Activated CD4-positive, alpha-beta T cell treated with anti-CD3 and anti-CD28 coated beads, Interleukin-2, amount 10 ng/mL, durations not matched to agents 7 days and 5 days (primary cell): ENCODE measurements at regions not wholly inside any gene's neighbourhood (a gene's known extent, or its start where the extent isn't known, plus 50 kb on each side); places are given as distances from the start of the nearest gene placed in this dataset.

Experiments used
- CTCF ChIA-PET: fragments of 350-600 bp; sonication (Branson Sonifier 250); formaldehyde crosslinking; loops from one replicate; lab custom pipeline; 2021; ENCODE audit warnings: antibody characterized with exemption; lab: Charles Lee
- POLR2A ChIA-PET: fragments of 350-600 bp; sonication (Branson Sonifier 250); formaldehyde crosslinking; loops from one replicate; lab custom pipeline; 2021; ENCODE audit warnings: antibody characterized with exemption; lab: Charles Lee
- DNase-seq: peaks from one replicate; pipeline ENCODE4 v3.0.0-alpha.2; 2020
- H3K27ac Mint-ChIP-seq: one replicate; pipeline ENCODE4 v1.8.0; 2021; ENCODE audit warnings: mild to moderate bottlenecking, moderate library complexity, mixed read lengths
- H3K27me3 Mint-ChIP-seq: one replicate; pipeline ENCODE4 v1.8.0; 2021; ENCODE audit warnings: mixed read lengths
- H3K36me3 Mint-ChIP-seq: one replicate; pipeline ENCODE4 v1.8.0; 2021; ENCODE audit warnings: low read depth, mixed read lengths
- H3K4me1 Mint-ChIP-seq: one replicate; pipeline ENCODE4 v1.8.0; 2021; ENCODE audit warnings: mixed read lengths
- H3K4me3 Mint-ChIP-seq: one replicate; pipeline ENCODE4 v1.8.0; 2021; ENCODE audit warnings: mild to moderate bottlenecking, moderate library complexity, mixed read lengths
- H3K9me3 Mint-ChIP-seq: one replicate; pipeline ENCODE4 v1.8.0; 2021; ENCODE audit warnings: mixed read lengths

- no peaks in the 10 kb centered on the region for H3K36me3 Mint-ChIP-seq
- no peak for DNase-seq
- no peak overlapping the region for H3K4me3 Mint-ChIP-seq
- peaks cover 33% of the 10 kb centered on the region for H3K4me1 Mint-ChIP-seq
- POLR2A ChIA-PET: no interaction called here
- no peaks in the 10 kb centered on the region for H3K9me3 Mint-ChIP-seq
- H3K27me3 Mint-ChIP-seq: peaks cover 3% of the 10 kb centered on the region
- H3K27ac Mint-ChIP-seq: no peak overlapping the region
- CTCF ChIA-PET: interaction anchor here (0.5 to 1.0 kb wide), 3 partner anchors 12 to 394 kb away, joined by 3 read pairs; no protein-coding TSS in a partner anchor
Measured at GRCh38 chr1:229029879-229030235, 241.1 kb upstream of the RAB4A start.

GRCh38 chr1:229030630-229031029, 240.3 kb upstream of the RAB4A start:
- no peak overlapping the region for H3K27ac Mint-ChIP-seq
- DNase-seq: no peak
- H3K4me1 Mint-ChIP-seq: peaks cover 41% of the 10 kb centered on the region
- POLR2A ChIA-PET: no interaction called here
- no peaks in the 10 kb centered on the region for H3K36me3 Mint-ChIP-seq
- CTCF ChIA-PET: no interaction called here
- no peaks in the 10 kb centered on the region for H3K9me3 Mint-ChIP-seq
- peaks cover 3% of the 10 kb centered on the region for H3K27me3 Mint-ChIP-seq
- H3K4me3 Mint-ChIP-seq: no peak overlapping the region

DNA sequence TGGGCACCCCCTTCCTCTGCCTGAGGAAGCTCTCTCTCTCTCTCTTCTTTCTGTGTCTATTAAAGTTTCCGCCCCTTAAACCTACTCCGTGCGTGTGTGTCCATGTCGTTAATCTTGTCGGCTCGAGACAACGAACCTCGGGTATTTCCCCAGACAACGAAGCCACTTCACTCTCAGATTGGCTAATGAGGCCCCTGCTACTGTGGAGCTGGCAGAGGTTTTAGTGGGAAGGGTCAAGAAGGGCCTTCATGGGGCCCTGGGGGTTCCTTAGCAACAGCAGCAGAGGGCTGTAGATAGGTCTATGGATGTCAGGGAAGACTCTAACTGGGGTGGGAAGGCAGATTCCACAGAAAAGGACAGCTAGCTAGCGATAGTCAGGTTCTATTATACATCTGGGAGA, 239.8 kb upstream of the RAB4A start:
- no peak overlapping the region for H3K4me3 Mint-ChIP-seq
- H3K36me3 Mint-ChIP-seq: no peaks in the 10 kb centered on the region
- ChIA-PET POLR2A (no interaction called here), CTCF (interaction anchor here (0.6 kb wide), 1 partner anchor 238 kb away, joined by 4 read pairs; no protein-coding TSS in a partner anchor)
- no peak for DNase-seq
- peaks cover 3% of the 10 kb centered on the region for H3K27me3 Mint-ChIP-seq
- peaks cover 45% of the 10 kb centered on the region for H3K4me1 Mint-ChIP-seq
- H3K9me3 Mint-ChIP-seq: no peaks in the 10 kb centered on the region
- H3K27ac Mint-ChIP-seq: no peak overlapping the region

- no peaks in the 10 kb centered on the region for H3K9me3 Mint-ChIP-seq
- ChIA-PET CTCF (interaction anchor here (0.6 to 1.4 kb wide), 2 partner anchors 12 to 239 kb away, joined by 3 to 4 read pairs; no protein-coding TSS in a partner anchor), POLR2A (no interaction called here)
- H3K4me3 Mint-ChIP-seq: no peak overlapping the region
- peaks cover 3% of the 10 kb centered on the region for H3K27me3 Mint-ChIP-seq
- DNase-seq: no peak
- H3K27ac Mint-ChIP-seq: no peak overlapping the region
- H3K4me1 Mint-ChIP-seq: peaks cover 52% of the 10 kb centered on the region
- H3K36me3 Mint-ChIP-seq: no peaks in the 10 kb centered on the region
Measured at GRCh38 chr1:229031481-229032341, 239.2 kb upstream of the RAB4A start.

- Mint-ChIP-seq H3K4me1 (peaks cover 49% of the 10 kb centered on the region), H3K4me3 (no peak overlapping the region), H3K9me3 (no peaks in the 10 kb centered on the region), H3K36me3 (peaks cover 3% of the 10 kb centered on the region), H3K27ac (no peak overlapping the region), H3K27me3 (peaks cover 5% of the 10 kb centered on the region)
- ChIA-PET CTCF (interaction anchor here (1.4 kb wide), 1 partner anchor 11 kb away, joined by 3 read pairs; no protein-coding TSS in a partner anchor), POLR2A (no interaction called here)
- no peak for DNase-seq
Measured at GRCh38 chr1:229032375-229032774, 238.5 kb upstream of the RAB4A start.

DNA sequence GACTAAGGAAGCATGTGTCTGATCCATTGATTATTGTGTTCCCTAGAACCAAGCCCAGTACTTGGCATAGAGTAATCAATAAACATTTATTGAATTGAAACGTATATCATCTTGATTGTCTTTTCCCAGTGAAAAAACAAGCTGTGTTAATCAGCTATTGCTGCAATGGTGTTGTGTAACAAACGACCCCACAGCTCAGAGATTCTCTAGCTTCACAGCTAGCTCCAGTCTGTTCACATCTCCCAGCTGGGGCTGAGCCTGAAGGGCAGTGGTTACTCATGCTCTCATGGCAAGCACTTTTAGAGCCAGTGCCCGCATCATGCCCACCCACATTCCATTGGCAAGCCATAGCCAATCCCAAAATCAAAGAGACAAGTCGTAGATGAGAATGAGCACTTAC, 237.4 kb upstream of the RAB4A start:
- Mint-ChIP-seq H3K4me3 (no peak overlapping the region), H3K9me3 (no peaks in the 10 kb centered on the region), H3K27ac (no peak overlapping the region), H3K4me1 (peaks cover 42% of the 10 kb centered on the region), H3K27me3 (peaks cover 9% of the 10 kb centered on the region), H3K36me3 (peaks cover 3% of the 10 kb centered on the region)
- ChIA-PET CTCF (interaction anchor here (1.3 to 1.4 kb wide), 2 partner anchors 8 to 10 kb away, joined by 3 read pairs; no protein-coding TSS in a partner anchor), POLR2A (no interaction called here)
- DNase-seq: no peak

- POLR2A ChIA-PET: no interaction called here
- Mint-ChIP-seq H3K36me3 (peaks cover 3% of the 10 kb centered on the region), H3K27ac (no peak overlapping the region), H3K27me3 (peaks cover 17% of the 10 kb centered on the region), H3K4me3 (no peak overlapping the region), H3K9me3 (no peaks in the 10 kb centered on the region), H3K4me1 (peaks cover 43% of the 10 kb centered on the region)
- DNase-seq: no peak
- CTCF ChIA-PET: interaction anchor here (1.3 kb wide), 1 partner anchor 9 kb away, joined by 3 read pairs; no protein-coding TSS in a partner anchor
Measured at GRCh38 chr1:229034342-229034741, 236.6 kb upstream of the RAB4A start.

GRCh38 chr1:229035054-229035747, 235.7 kb upstream of the RAB4A start:
- peaks cover 21% of the 10 kb centered on the region for H3K27me3 Mint-ChIP-seq
- no peaks in the 10 kb centered on the region for H3K9me3 Mint-ChIP-seq
- H3K27ac Mint-ChIP-seq: peak overlapping the region; percentile 43
- ChIA-PET POLR2A (no interaction called here), CTCF (interaction anchor here (1.0 kb wide), 1 partner anchor 17 kb away, joined by 3 read pairs; no protein-coding TSS in a partner anchor)
- peaks cover 4% of the 10 kb centered on the region for H3K36me3 Mint-ChIP-seq
- peaks cover 43% of the 10 kb centered on the region for H3K4me1 Mint-ChIP-seq
- DNase-seq: no peak
- H3K4me3 Mint-ChIP-seq: peak overlapping the region; percentile 6

DNA sequence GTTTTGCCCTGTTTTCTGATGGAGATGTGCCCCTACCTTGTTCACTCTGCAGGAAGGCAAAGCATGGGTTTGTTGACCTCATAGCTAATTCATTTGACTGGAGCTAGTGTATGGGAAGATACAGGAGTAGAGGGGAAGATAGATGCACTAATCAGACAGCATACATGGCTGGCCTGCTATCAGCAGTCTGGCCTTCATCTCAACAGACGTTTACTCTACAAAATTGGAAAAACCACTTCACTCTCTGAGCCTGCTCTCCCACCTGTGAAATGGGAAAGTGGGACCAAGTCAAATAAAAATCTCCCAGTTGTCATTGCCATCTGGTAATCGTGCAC, 235.2 kb upstream of the RAB4A start:
- peak overlapping the region; percentile 43 for H3K27ac Mint-ChIP-seq
- H3K36me3 Mint-ChIP-seq: peaks cover 4% of the 10 kb centered on the region
- peaks cover 26% of the 10 kb centered on the region for H3K27me3 Mint-ChIP-seq
- POLR2A ChIA-PET: no interaction called here
- CTCF ChIA-PET: interaction anchor here (1.0 to 1.3 kb wide), 2 partner anchors 7 to 17 kb away, joined by 3 read pairs; no protein-coding TSS in a partner anchor
- no peak for DNase-seq
- no peaks in the 10 kb centered on the region for H3K9me3 Mint-ChIP-seq
- H3K4me3 Mint-ChIP-seq: peak overlapping the region; percentile 6
- H3K4me1 Mint-ChIP-seq: peaks cover 43% of the 10 kb centered on the region

GRCh38 chr1:229037806-229038405, 233.0 kb upstream of the RAB4A start:
- peaks cover 31% of the 10 kb centered on the region for H3K27me3 Mint-ChIP-seq
- ChIA-PET CTCF (no interaction called here), POLR2A (no interaction called here)
- no peak for DNase-seq
- H3K36me3 Mint-ChIP-seq: peaks cover 4% of the 10 kb centered on the region
- H3K4me1 Mint-ChIP-seq: peaks cover 40% of the 10 kb centered on the region
- no peak overlapping the region for H3K4me3 Mint-ChIP-seq
- no peak overlapping the region for H3K27ac Mint-ChIP-seq
- H3K9me3 Mint-ChIP-seq: peaks cover 4% of the 10 kb centered on the region

GRCh38 chr1:229040630-229041358, 230.1 kb upstream of the RAB4A start:
- Mint-ChIP-seq H3K27me3 (peaks cover 44% of the 10 kb centered on the region), H3K27ac (no peak overlapping the region), H3K9me3 (peaks cover 4% of the 10 kb centered on the region), H3K4me3 (no peak overlapping the region), H3K4me1 (peaks cover 23% of the 10 kb centered on the region), H3K36me3 (peaks cover 4% of the 10 kb centered on the region)
- no peak for DNase-seq
- POLR2A ChIA-PET: no interaction called here
- CTCF ChIA-PET: interaction anchor here (1.2 kb wide), 1 partner anchor 29 kb away, joined by 3 read pairs; no protein-coding TSS in a partner anchor

- H3K27me3 Mint-ChIP-seq: peaks cover 42% of the 10 kb centered on the region
- POLR2A ChIA-PET: no interaction called here
- H3K4me3 Mint-ChIP-seq: no peak overlapping the region
- peaks cover 4% of the 10 kb centered on the region for H3K9me3 Mint-ChIP-seq
- H3K4me1 Mint-ChIP-seq: peaks cover 11% of the 10 kb centered on the region
- CTCF ChIA-PET: interaction anchor here (1.1 to 1.2 kb wide), 2 partner anchors 12 to 28 kb away, joined by 3 read pairs; no protein-coding TSS in a partner anchor
- no peak overlapping the region for H3K27ac Mint-ChIP-seq
- peaks cover 2% of the 10 kb centered on the region for H3K36me3 Mint-ChIP-seq
- DNase-seq: no peak
Measured at GRCh38 chr1:229041946-229042345, 229.0 kb upstream of the RAB4A start.
